ENCODE measurements at regions not wholly inside any gene's neighbourhood (a gene's known extent, or its start where the extent isn't known, plus 50 kb on each side); places are given as distances from the start of the nearest gene placed in this dataset.

DNA sequence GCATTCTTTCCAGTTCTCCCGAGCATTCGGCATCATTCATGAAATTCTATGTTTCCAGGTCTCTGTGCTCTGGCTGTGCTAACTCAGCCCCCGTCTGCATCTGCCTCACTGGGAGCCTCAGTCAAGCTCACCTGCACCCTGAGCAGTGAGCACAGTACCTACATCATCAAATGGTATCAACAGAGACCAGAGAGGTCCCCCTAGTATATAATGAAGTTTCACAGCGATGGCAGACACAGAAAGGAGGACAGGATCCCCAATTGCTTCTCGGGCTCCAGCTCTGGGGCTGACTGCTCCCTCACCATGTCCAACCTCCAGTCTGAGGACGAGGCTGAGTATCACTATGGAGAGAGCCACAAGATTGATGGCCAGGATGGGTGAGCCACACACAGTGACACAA is 52.8 kb upstream of the IGLL5 start:
- no peaks in the 10 kb centered on the region for H3K4me1 ChIP-seq (ENCODE audit: insufficient read depth, low read length)
- no peak overlapping the region for H3K9ac ChIP-seq (ENCODE audit: insufficient read depth, low read depth, low read length)
- no peaks in the 10 kb centered on the region for H3K79me2 ChIP-seq (ENCODE audit: insufficient read depth, low read length)
- ATAC-seq = no peak
- intact Hi-C loops (cut with micrococcal nuclease; ENCODE audit: unreplicated experiment) (no loop called here), in situ Hi-C loops (cut with HindIII; ENCODE audit: extremely low pct_ligation_motif_present, low pct_unique_long_range_greater_than_20kb) (no loop called here)
- H3K4me2 ChIP-seq (ENCODE audit: low read depth, low read length) = no peak overlapping the region
- TF ChIP-seq, protein P1, sequence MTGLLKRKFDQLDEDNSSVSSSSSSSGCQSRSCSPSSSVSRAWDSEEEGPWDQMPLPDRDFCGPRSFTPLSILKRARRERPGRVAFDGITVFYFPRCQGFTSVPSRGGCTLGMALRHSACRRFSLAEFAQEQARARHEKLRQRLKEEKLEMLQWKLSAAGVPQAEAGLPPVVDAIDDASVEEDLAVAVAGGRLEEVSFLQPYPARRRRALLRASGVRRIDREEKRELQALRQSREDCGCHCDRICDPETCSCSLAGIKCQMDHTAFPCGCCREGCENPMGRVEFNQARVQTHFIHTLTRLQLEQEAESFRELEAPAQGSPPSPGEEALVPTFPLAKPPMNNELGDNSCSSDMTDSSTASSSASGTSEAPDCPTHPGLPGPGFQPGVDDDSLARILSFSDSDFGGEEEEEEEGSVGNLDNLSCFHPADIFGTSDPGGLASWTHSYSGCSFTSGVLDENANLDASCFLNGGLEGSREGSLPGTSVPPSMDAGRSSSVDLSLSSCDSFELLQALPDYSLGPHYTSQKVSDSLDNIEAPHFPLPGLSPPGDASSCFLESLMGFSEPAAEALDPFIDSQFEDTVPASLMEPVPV (CRISPR knock-in tag; IDR thresholded peaks at IDR 0.05) = no peak
- TF ChIP-seq, protein P2, sequence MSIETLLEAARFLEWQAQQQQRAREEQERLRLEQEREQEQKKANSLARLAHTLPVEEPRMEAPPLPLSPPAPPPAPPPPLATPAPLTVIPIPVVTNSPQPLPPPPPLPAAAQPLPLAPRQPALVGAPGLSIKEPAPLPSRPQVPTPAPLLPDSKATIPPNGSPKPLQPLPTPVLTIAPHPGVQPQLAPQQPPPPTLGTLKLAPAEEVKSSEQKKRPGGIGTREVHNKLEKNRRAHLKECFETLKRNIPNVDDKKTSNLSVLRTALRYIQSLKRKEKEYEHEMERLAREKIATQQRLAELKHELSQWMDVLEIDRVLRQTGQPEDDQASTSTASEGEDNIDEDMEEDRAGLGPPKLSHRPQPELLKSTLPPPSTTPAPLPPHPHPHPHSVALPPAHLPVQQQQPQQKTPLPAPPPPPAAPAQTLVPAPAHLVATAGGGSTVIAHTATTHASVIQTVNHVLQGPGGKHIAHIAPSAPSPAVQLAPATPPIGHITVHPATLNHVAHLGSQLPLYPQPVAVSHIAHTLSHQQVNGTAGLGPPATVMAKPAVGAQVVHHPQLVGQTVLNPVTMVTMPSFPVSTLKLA (IDR thresholded peaks at IDR 0.05) = no peak
- no peak for TF ChIP-seq ZNF768 (CRISPR knock-in tag; IDR thresholded peaks at IDR 0.05)
- TF ChIP-seq SETDB1 (CRISPR knock-in tag; IDR thresholded peaks at IDR 0.05; ENCODE audit: borderline replicate concordance) = no peak
- no peak for TF ChIP-seq CENPT (CRISPR knock-in tag; IDR thresholded peaks at IDR 0.05; ENCODE audit: low read depth)
- TF ChIP-seq, protein P3, sequence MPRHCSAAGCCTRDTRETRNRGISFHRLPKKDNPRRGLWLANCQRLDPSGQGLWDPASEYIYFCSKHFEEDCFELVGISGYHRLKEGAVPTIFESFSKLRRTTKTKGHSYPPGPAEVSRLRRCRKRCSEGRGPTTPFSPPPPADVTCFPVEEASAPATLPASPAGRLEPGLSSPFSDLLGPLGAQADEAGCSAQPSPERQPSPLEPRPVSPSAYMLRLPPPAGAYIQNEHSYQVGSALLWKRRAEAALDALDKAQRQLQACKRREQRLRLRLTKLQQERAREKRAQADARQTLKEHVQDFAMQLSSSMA (CRISPR knock-in tag; IDR thresholded peaks at IDR 0.05) = no peak
- TF ChIP-seq, protein P4, sequence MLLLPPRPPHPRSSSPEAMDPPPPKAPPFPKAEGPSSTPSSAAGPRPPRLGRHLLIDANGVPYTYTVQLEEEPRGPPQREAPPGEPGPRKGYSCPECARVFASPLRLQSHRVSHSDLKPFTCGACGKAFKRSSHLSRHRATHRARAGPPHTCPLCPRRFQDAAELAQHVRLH (CRISPR knock-in tag; IDR thresholded peaks at IDR 0.05; ENCODE audit: borderline replicate concordance, low read depth) = no peak
- TF ChIP-seq, protein P5, sequence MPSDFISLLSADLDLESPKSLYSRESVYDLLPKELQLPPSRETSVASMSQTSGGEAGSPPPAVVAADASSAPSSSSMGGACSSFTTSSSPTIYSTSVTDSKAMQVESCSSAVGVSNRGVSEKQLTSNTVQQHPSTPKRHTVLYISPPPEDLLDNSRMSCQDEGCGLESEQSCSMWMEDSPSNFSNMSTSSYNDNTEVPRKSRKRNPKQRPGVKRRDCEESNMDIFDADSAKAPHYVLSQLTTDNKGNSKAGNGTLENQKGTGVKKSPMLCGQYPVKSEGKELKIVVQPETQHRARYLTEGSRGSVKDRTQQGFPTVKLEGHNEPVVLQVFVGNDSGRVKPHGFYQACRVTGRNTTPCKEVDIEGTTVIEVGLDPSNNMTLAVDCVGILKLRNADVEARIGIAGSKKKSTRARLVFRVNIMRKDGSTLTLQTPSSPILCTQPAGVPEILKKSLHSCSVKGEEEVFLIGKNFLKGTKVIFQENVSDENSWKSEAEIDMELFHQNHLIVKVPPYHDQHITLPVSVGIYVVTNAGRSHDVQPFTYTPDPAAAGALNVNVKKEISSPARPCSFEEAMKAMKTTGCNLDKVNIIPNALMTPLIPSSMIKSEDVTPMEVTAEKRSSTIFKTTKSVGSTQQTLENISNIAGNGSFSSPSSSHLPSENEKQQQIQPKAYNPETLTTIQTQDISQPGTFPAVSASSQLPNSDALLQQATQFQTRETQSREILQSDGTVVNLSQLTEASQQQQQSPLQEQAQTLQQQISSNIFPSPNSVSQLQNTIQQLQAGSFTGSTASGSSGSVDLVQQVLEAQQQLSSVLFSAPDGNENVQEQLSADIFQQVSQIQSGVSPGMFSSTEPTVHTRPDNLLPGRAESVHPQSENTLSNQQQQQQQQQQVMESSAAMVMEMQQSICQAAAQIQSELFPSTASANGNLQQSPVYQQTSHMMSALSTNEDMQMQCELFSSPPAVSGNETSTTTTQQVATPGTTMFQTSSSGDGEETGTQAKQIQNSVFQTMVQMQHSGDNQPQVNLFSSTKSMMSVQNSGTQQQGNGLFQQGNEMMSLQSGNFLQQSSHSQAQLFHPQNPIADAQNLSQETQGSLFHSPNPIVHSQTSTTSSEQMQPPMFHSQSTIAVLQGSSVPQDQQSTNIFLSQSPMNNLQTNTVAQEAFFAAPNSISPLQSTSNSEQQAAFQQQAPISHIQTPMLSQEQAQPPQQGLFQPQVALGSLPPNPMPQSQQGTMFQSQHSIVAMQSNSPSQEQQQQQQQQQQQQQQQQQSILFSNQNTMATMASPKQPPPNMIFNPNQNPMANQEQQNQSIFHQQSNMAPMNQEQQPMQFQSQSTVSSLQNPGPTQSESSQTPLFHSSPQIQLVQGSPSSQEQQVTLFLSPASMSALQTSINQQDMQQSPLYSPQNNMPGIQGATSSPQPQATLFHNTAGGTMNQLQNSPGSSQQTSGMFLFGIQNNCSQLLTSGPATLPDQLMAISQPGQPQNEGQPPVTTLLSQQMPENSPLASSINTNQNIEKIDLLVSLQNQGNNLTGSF (CRISPR knock-in tag; IDR thresholded peaks at IDR 0.05) = no peak
- TF ChIP-seq HCFC1 (IDR thresholded peaks at IDR 0.05; ENCODE audit: low read depth, low read length) = no peak
- TF ChIP-seq SNRNP70 (IDR thresholded peaks at IDR 0.05; ENCODE audit: low read depth, low read length) = no peak
- no peak for TF ChIP-seq ZNF510 (CRISPR knock-in tag; IDR thresholded peaks at IDR 0.05; ENCODE audit: low read depth)
- TF ChIP-seq SPEN (CRISPR knock-in tag; IDR thresholded peaks at IDR 0.05; ENCODE audit: low read depth) = no peak
- TF ChIP-seq ZSCAN20 (CRISPR knock-in tag; IDR thresholded peaks at IDR 0.05; ENCODE audit: borderline replicate concordance) = no peak
- TF ChIP-seq, protein P6, sequence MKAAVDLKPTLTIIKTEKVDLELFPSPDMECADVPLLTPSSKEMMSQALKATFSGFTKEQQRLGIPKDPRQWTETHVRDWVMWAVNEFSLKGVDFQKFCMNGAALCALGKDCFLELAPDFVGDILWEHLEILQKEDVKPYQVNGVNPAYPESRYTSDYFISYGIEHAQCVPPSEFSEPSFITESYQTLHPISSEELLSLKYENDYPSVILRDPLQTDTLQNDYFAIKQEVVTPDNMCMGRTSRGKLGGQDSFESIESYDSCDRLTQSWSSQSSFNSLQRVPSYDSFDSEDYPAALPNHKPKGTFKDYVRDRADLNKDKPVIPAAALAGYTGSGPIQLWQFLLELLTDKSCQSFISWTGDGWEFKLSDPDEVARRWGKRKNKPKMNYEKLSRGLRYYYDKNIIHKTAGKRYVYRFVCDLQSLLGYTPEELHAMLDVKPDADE (CRISPR knock-in tag; IDR thresholded peaks at IDR 0.05) = no peak
- FAIRE-seq = no peak
- no peaks in the 10 kb centered on the region for H3K36me3 ChIP-seq (replicated peaks in 1 of 2; ENCODE audit: control insufficient read depth in 1 of 2, insufficient read depth in 2 of 2, low read length in 2 of 2)
- ChIA-PET POLR2A (no interaction called here), CTCF (ENCODE audit: low intra/inter-chr PET ratio, low total read pairs) (no interaction called here)
- no TSS peak for BruUV-seq (replicated peaks)
- H3K9me3 ChIP-seq (ENCODE audit: low read length) = no peaks in the 10 kb centered on the region
- DNase-seq (ENCODE audit: low spot score) = no peak
- 0% methylated on average over 6 of the region's 6 CpGs for WGBS (ENCODE audit: low lambda C conversion rate)
- H4K20me1 ChIP-seq (ENCODE audit: insufficient read depth, low read length) = no peaks in the 10 kb centered on the region
- H3K4me3 ChIP-seq (replicated peaks in 1 of 3; ENCODE audit: insufficient read depth in 1 of 3, low read depth in 2 of 3, low read length in 3 of 3) = no peak overlapping the region
- peaks cover 3 to 12% of the 10 kb centered on the region in 2 experiments; a peak in 3 of 5 replicates for H3K27me3 ChIP-seq (ENCODE audit: control insufficient read depth in 1 of 2, insufficient read depth in 2 of 2, low read length in 2 of 2)
- no peak overlapping the region for H2AFZ ChIP-seq (ENCODE audit: low read length)
- H3K27ac ChIP-seq (ENCODE audit: extremely low read length, insufficient read depth, low read length) = no peak overlapping the region

All from HepG2 (cell line).